ENCODE measurements at regions not wholly inside any gene's neighbourhood (a gene's known extent, or its start where the extent isn't known, plus 50 kb on each side); places are given as distances from the start of the nearest gene placed in this dataset.
A peak's percentile ranks its signal among the peaks of the same experiment; 100 is the strongest.

DNA sequence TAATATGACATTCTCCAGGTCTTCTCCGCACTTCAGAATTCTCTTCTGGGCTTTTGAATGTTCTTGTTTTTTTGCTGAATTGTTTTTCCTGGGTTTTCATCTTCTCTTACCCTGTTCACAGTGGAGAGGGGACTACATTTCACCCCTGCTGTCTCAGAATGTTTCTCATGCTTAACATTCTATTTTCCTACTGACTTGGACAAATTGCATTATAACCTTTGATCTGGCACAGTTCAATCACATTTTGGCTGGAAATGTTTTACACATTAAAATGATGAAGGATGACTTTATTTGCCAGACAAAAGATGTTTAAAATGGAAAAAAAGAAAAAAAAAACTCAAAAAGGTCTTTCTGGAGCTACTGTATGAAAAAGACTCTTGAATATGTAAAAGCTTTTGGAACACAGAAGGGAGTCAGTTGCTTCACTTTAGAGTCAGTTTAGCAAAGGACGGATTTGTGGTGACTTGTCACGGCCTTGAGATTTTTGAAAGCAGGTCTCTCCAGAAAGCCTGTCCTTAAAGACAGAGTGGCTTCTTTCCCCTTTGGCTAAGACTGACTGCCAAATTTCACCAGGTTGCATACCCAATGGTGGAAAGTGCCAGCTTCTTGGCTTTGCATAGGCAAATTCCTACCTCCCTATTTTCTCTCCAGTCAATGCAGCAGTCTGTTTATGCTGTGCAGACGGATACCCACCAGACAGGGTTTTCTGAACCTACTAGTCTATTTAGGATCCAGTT, 401.0 kb upstream of the TBL1XR1 start:
- Histone ChIP-seq H3K9me3 (no peaks in the 10 kb centered on the region), H3K4me1 (peaks cover 23% of the 10 kb centered on the region), H3K27ac (peak overlapping the region; percentile 70), H3K4me3 (no peak overlapping the region), H3K27me3 (ENCODE audit: insufficient read depth in 3 of 3, low read length in 2 of 3) (no peaks in the 10 kb centered on the region), H3K36me3 (ENCODE audit: insufficient read depth in 1 of 2, low read depth in 1 of 2) (no peaks in the 10 kb centered on the region)
- no peak for DNase-seq
- intact Hi-C loops (cut with DNase I), result no loop called here
- no peak for ATAC-seq
- 63 to 81% (median 78%) methylated on average over 4 of the region's 4 CpGs for WGBS, 3 donors
- TF ChIP-seq, protein P1, sequence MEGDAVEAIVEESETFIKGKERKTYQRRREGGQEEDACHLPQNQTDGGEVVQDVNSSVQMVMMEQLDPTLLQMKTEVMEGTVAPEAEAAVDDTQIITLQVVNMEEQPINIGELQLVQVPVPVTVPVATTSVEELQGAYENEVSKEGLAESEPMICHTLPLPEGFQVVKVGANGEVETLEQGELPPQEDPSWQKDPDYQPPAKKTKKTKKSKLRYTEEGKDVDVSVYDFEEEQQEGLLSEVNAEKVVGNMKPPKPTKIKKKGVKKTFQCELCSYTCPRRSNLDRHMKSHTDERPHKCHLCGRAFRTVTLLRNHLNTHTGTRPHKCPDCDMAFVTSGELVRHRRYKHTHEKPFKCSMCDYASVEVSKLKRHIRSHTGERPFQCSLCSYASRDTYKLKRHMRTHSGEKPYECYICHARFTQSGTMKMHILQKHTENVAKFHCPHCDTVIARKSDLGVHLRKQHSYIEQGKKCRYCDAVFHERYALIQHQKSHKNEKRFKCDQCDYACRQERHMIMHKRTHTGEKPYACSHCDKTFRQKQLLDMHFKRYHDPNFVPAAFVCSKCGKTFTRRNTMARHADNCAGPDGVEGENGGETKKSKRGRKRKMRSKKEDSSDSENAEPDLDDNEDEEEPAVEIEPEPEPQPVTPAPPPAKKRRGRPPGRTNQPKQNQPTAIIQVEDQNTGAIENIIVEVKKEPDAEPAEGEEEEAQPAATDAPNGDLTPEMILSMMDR (IDR thresholded peaks at IDR 0.05), result no peak

DNA sequence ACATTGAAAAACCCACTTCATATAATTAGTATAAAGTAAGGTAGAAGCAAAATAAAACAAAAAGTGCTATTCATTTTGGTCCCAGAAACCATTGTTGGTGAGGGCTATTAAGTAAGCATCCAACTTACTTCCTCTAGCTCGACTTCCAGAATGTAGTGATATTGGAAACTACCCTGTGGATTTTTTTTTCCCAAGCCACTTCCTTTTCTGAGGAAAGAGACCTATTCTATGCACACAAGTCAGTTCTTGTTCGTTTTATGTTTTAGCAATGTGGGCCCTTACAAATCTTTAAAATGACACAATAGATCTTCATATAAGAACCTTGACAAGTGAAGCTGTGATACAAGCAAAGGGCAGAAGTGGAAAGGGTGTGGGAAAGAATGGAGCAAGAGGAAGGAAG, 402.0 kb upstream of the TBL1XR1 start:
- Histone ChIP-seq H3K4me3 (no peak overlapping the region), H3K27ac (no peak overlapping the region), H3K4me1 (peaks cover 23% of the 10 kb centered on the region), H3K27me3 (ENCODE audit: insufficient read depth in 3 of 3, low read length in 2 of 3) (no peaks in the 10 kb centered on the region), H3K36me3 (ENCODE audit: insufficient read depth in 1 of 2, low read depth in 1 of 2) (no peaks in the 10 kb centered on the region), H3K9me3 (no peaks in the 10 kb centered on the region)
- TF ChIP-seq, protein P1 (IDR thresholded peaks at IDR 0.05), result no peak
- DNase-seq, result no peak
- intact Hi-C loops (cut with DNase I), result no loop called here
- no peak for ATAC-seq
- WGBS, 3 donors, result 77 to 80% (median 78%) methylated on average over 2 of the region's 2 CpGs

DNA sequence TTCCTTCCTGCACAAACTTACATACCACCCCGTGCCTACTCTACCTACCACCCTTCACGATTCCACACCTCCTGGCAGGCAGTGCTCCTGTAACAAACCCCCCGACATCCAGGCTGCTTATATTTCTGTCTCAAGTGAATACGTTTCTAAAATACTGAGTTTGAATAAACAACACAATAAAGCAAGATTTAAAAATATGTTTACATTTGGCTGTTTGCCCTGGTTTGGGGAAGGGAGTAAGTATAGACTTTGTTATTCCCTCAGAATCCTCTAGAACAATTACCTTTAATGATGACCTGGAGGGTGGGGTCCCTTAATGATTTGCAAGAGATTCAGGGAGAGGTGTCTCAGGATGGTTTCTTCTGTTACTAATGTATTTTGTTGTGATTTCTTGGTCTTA, 402.6 kb upstream of the TBL1XR1 start:
- no peaks in the 10 kb centered on the region for H3K36me3 ChIP-seq (ENCODE audit: insufficient read depth in 1 of 2, low read depth in 1 of 2)
- no peak overlapping the region for H3K27ac ChIP-seq
- DNase-seq (no peak), ATAC-seq (no peak)
- intact Hi-C loops (cut with DNase I), result no loop called here
- H3K9me3 ChIP-seq, result no peaks in the 10 kb centered on the region
- H3K27me3 ChIP-seq (ENCODE audit: insufficient read depth in 3 of 3, low read length in 2 of 3), result no peaks in the 10 kb centered on the region
- H3K4me3 ChIP-seq, result no peak overlapping the region
- peaks cover 23% of the 10 kb centered on the region for H3K4me1 ChIP-seq
- TF ChIP-seq, protein P1 (IDR thresholded peaks at IDR 0.05), result no peak
- WGBS, 3 donors, result 95 to 97% (median 96%) methylated on average over 4 of the region's 4 CpGs

DNA sequence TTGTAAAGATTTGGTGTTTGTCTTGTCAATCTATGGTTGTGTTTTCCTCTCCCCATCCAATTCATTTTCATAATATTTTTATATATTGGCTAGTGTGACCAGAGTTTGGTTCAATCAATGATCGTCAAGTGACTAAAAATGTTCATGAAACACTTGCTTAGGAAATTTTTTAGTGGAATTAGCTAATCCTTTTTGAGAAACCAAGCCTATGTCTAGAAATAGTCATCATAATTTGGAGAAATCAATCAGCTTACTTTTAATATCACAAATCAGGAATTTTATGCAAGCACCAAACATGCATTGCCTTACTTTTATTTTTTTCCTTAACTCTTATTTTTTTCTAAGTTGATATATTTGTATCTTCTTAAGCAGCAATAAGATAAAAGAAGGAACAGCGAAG, 403.1 kb upstream of the TBL1XR1 start:
- DNase-seq (no peak), ATAC-seq (no peak)
- WGBS, 3 donors, result 93 to 100% (median 97%) methylated on average over 2 of the region's 2 CpGs
- TF ChIP-seq, protein P1 (IDR thresholded peaks at IDR 0.05), result no peak
- H3K4me3 ChIP-seq, result no peak overlapping the region
- H3K27ac ChIP-seq, result no peak overlapping the region
- H3K9me3 ChIP-seq, result peaks cover 6% of the 10 kb centered on the region
- peaks cover 23% of the 10 kb centered on the region for H3K4me1 ChIP-seq
- H3K36me3 ChIP-seq (ENCODE audit: insufficient read depth in 1 of 2, low read depth in 1 of 2), result no peaks in the 10 kb centered on the region
- intact Hi-C loops (cut with DNase I), result no loop called here
- no peaks in the 10 kb centered on the region for H3K27me3 ChIP-seq (ENCODE audit: insufficient read depth in 3 of 3, low read length in 2 of 3)

DNA sequence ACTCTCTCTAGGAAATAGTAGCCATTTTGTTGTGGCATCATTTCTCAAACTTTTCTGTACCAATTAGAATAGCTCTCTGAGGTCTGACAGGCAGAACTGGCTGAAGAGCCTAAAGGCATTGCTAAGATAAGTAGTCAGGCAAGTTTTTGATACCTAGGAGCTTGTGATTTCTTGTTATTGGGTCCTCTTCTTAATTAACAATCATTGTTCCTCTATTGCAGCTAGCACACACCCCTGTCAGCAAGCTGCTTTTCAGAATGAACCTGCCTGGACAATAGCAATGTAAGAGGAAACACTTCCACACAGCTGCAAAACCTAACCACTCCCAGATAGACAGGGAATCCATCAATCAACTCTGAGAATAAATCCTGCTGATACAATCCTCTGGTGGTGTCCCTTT, 403.9 kb upstream of the TBL1XR1 start:
- DNase-seq, result no peak
- H3K27me3 ChIP-seq (ENCODE audit: insufficient read depth in 3 of 3, low read length in 2 of 3), result no peaks in the 10 kb centered on the region
- no peak overlapping the region for H3K4me3 ChIP-seq
- H3K4me1 ChIP-seq, result peaks cover 23% of the 10 kb centered on the region
- peaks cover 6% of the 10 kb centered on the region for H3K9me3 ChIP-seq
- intact Hi-C loops (cut with DNase I), result no loop called here
- TF ChIP-seq, protein P1 (IDR thresholded peaks at IDR 0.05), result no peak
- no peak overlapping the region for H3K27ac ChIP-seq
- no peak for ATAC-seq
- no peaks in the 10 kb centered on the region for H3K36me3 ChIP-seq (ENCODE audit: insufficient read depth in 1 of 2, low read depth in 1 of 2)
